ENCODE measurements at regions not wholly inside any gene's neighbourhood (a gene's known extent, or its start where the extent isn't known, plus 50 kb on each side); places are given as distances from the start of the nearest gene placed in this dataset.

DNA sequence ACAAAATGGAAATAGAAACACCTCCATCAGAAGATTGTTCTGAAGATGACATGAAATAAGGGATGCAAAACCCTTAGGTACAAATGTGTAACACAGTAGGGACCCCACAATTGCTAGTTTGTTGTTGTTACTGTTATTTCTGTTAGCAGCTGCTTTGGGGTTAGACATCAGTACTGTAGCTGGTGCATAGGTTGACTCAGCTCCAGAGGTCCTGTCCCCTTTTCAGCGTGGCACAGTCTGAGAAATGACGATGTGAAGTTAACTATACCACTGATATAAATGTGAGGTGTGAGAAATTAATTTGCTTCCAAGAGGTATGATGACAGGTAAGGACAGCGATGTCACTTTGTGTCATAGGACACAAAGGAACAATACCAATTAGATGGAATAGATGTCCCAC lies 384.6 kb upstream of the KLF4 start:
- TF ChIP-seq, protein P1, sequence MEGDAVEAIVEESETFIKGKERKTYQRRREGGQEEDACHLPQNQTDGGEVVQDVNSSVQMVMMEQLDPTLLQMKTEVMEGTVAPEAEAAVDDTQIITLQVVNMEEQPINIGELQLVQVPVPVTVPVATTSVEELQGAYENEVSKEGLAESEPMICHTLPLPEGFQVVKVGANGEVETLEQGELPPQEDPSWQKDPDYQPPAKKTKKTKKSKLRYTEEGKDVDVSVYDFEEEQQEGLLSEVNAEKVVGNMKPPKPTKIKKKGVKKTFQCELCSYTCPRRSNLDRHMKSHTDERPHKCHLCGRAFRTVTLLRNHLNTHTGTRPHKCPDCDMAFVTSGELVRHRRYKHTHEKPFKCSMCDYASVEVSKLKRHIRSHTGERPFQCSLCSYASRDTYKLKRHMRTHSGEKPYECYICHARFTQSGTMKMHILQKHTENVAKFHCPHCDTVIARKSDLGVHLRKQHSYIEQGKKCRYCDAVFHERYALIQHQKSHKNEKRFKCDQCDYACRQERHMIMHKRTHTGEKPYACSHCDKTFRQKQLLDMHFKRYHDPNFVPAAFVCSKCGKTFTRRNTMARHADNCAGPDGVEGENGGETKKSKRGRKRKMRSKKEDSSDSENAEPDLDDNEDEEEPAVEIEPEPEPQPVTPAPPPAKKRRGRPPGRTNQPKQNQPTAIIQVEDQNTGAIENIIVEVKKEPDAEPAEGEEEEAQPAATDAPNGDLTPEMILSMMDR (IDR thresholded peaks at IDR 0.05; ENCODE audit: low read depth, low read length, poor library complexity, severe bottlenecking): no peak
- TF ChIP-seq EZH2phosphoT487 (IDR thresholded peaks at IDR 0.05; ENCODE audit: borderline replicate concordance, low read length): no peak
